Common myeloid progenitor, CD34-positive (primary cell): ENCODE measurements at regions not wholly inside any gene's neighbourhood (a gene's known extent, or its start where the extent isn't known, plus 50 kb on each side); places are given as distances from the start of the nearest gene placed in this dataset.

ENCODE experiments used
- CTCF ChIA-PET: fragments of 350-600 bp; sonication (Branson Sonifier 250); formaldehyde crosslinking; loops from one replicate; lab custom pipeline; 2021; ENCODE audit warnings: antibody characterized with exemption; lab: Charles Lee
- POLR2A ChIA-PET: fragments of 350-600 bp; sonication (Branson Sonifier 250); formaldehyde crosslinking; loops from one replicate; lab custom pipeline; 2021; ENCODE audit warnings: antibody characterized with exemption; lab: Charles Lee
- DNase-seq, 3 donors: peaks; one replicate each; pipeline versions ENCODE4 v3.0.0 to v3.0.0-alpha.2; 2013
- H3K27ac ChIP-seq, 2 experiments: 1 replicate in 1 of 2; 2 replicates in 1 of 2; pipeline ENCODE4 v1.7.0; 2013; ENCODE audit warnings: inconsistent platforms in 2 of 2, low read length in 2 of 2, mild to moderate bottlenecking in 2 of 2, low read depth in 1 of 2, moderate library complexity in 1 of 2; ENCODE audit not compliant: severe bottlenecking in 2 of 2, insufficient read depth in 1 of 2, poor library complexity in 1 of 2
- H3K27me3 ChIP-seq, 5 experiments: replicated peaks in 2 of 5; 1 replicate in 3 of 5; 2 replicates in 2 of 5; pipeline versions ENCODE4 v1.6.1 to v1.7.0; 2013; ENCODE audit warnings: low read length in 4 of 5, mild to moderate bottlenecking in 2 of 5, moderate library complexity in 2 of 5, inconsistent platforms in 1 of 5; ENCODE audit not compliant: insufficient read depth in 5 of 5, control insufficient read depth in 4 of 5
- H3K36me3 ChIP-seq, 4 experiments: 1 replicate in 2 of 4; 2 replicates in 2 of 4; pipeline versions ENCODE4 v1.6.1 to v1.7.0; 2013; ENCODE audit warnings: low read length in 3 of 4, control low read depth in 1 of 4, mild to moderate bottlenecking in 1 of 4; ENCODE audit not compliant: control insufficient read depth in 4 of 4, insufficient read depth in 4 of 4
- H3K4me1 ChIP-seq, 4 experiments: 1 replicate in 3 of 4; 2 replicates in 1 of 4; pipeline versions ENCODE4 v1.6.1 to v1.7.1; 2013; ENCODE audit warnings: low read length in 3 of 4, mild to moderate bottlenecking in 3 of 4, control low read depth in 1 of 4, inconsistent platforms in 1 of 4, moderate library complexity in 1 of 4; ENCODE audit not compliant: control insufficient read depth in 4 of 4, insufficient read depth in 4 of 4; ENCODE audit errors: control extremely low read depth in 1 of 4
- H3K4me3 ChIP-seq, 7 experiments: 1 replicate in 4 of 7; 2 replicates in 3 of 7; pipeline versions ENCODE4 v1.5.1 to v1.7.0; 2013; ENCODE audit warnings: mild to moderate bottlenecking in 7 of 7, low read length in 6 of 7, moderate library complexity in 6 of 7, inconsistent platforms in 2 of 7, low read depth in 2 of 7, control low read depth in 1 of 7; ENCODE audit not compliant: insufficient read depth in 4 of 7, control insufficient read depth in 1 of 7; ENCODE audit errors: extremely low read depth in 1 of 7
- H3K9me3 ChIP-seq, 5 experiments: 1 replicate in 4 of 5; 2 replicates in 1 of 5; pipeline versions ENCODE4 v1.6.1 to v1.7.1; 2013; ENCODE audit warnings: low read length in 4 of 5, mild to moderate bottlenecking in 2 of 5, inconsistent platforms in 1 of 5, low read depth in 1 of 5, moderate library complexity in 1 of 5; ENCODE audit not compliant: control insufficient read depth in 4 of 5, insufficient read depth in 2 of 5; ENCODE audit errors: control extremely low read depth in 1 of 5
- WGBS: methylation state at CpG from one replicate; pipeline ENCODE4 v1.1.5; 2013; ENCODE audit not compliant: insufficient coverage; 5-methylcytosine and 5-hydroxymethylcytosine counted together

DNA sequence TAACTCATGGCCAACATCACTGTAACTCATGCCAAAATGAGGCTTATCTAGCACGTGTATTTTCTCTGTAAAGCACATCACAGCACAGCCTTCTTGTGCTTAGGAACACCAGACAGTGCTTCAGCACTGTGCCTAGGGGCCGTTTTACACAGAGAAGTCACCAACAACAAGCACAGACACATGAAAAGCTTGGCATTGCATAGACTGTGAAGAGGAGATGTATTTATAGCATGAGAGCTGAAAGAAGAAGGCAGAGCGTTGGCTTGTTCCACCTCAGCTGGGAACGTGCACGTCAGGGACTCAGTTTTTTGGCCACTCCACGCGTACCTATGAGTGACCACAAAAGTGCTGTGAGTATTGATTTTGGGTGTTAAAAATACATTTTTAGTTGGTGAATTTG, 116.3 kb upstream of the SFRP2 start:
- ChIA-PET CTCF (no interaction called here), POLR2A (no interaction called here)
- peaks cover 0 to 3% (median 0%) of the 10 kb centered on the region in 5 experiments for H3K27me3 ChIP-seq
- H3K4me3 ChIP-seq = no peak overlapping the region
- no peaks in the 10 kb centered on the region for H3K9me3 ChIP-seq
- no peak for DNase-seq
- H3K27ac ChIP-seq = no peak overlapping the region
- H3K4me1 ChIP-seq = no peaks in the 10 kb centered on the region
- H3K36me3 ChIP-seq = no peaks in the 10 kb centered on the region
- WGBS = 95% methylated on average over 6 of the region's 7 CpGs

DNA sequence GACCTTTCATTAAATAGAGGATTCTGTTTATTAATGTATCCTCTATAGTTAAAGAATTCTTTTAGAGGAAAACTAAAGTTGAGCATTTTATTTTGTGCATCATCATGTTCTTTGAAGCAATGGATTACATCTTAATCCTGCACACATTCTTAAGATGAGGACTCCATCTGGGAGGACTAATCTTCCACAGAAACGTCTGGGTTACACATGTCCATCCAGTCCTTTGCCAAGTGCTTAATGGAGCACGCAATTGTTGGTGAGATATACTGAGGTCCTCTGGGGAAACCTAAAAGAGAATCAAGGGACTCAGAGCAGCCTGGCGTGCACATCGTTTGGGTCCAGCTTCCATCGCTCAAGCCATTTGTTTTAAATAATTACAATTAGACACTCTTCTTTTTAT, 115.1 kb upstream of the SFRP2 start:
- Histone ChIP-seq H3K27me3 (peaks cover 0 to 3% (median 0%) of the 10 kb centered on the region in 5 experiments), H3K9me3 (no peaks in the 10 kb centered on the region), H3K36me3 (no peaks in the 10 kb centered on the region), H3K27ac (no peak overlapping the region), H3K4me3 (no peak overlapping the region), H3K4me1 (no peaks in the 10 kb centered on the region)
- 83% methylated on average over 2 of the region's 5 CpGs for WGBS
- POLR2A ChIA-PET = no interaction called here
- DNase-seq = no peak
- CTCF ChIA-PET = no interaction called here

DNA sequence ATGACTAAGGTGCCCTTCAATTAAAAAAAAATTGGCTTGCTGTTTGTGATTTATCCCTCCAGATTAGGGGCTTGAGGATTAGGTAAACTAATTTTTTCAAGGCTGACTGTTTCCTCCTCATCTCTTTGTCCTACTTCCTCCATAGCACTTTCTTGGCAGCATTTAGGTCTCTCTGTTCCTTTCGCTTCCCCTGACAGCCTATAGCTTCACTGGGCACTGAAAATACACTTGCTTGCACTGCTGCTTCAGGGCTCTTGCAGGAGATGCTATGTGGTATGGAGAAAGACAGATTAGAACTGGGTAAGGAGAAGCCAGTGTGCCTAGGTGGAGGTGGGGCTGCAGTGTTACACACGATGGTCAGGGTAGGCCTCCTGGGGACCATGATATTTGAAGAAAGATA, 112.3 kb upstream of the SFRP2 start:
- H3K4me3 ChIP-seq = no peak overlapping the region
- CTCF ChIA-PET = no interaction called here
- H3K9me3 ChIP-seq = no peaks in the 10 kb centered on the region
- H3K4me1 ChIP-seq = no peaks in the 10 kb centered on the region
- no peak for DNase-seq
- no peak overlapping the region for H3K27ac ChIP-seq
- POLR2A ChIA-PET = no interaction called here
- H3K36me3 ChIP-seq = no peaks in the 10 kb centered on the region
- no CpG with 5 or more reads among the region's 2 CpGs for WGBS
- H3K27me3 ChIP-seq = peaks cover 0 to 3% (median 0%) of the 10 kb centered on the region in 5 experiments

DNA sequence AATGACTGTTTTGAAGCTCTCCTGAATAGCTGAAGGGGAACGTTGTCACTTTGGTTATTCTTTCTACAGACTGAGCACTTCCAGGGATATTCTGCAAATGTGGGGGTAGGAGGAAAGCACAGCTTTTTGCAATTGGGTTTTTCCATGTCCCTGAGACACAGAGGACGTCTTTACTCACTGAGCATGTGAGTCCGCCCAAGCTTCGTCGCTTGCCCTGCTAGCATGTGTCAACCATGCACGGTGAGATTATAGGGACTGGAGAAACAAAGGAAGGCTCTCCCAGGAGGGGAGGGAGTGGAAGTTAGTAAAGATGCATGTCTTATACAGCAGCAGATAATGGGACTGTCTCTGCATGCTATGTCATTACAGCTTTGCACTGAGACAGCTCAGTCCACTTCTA, 111.5 kb upstream of the SFRP2 start:
- DNase-seq = no peak
- CTCF ChIA-PET = no interaction called here
- no peaks in the 10 kb centered on the region for H3K27me3 ChIP-seq
- H3K9me3 ChIP-seq = no peaks in the 10 kb centered on the region
- H3K4me3 ChIP-seq = no peak overlapping the region
- 93% methylated on average over 5 of the region's 6 CpGs for WGBS
- POLR2A ChIA-PET = no interaction called here
- no peaks in the 10 kb centered on the region for H3K36me3 ChIP-seq
- no peak overlapping the region for H3K27ac ChIP-seq
- no peaks in the 10 kb centered on the region for H3K4me1 ChIP-seq

DNA sequence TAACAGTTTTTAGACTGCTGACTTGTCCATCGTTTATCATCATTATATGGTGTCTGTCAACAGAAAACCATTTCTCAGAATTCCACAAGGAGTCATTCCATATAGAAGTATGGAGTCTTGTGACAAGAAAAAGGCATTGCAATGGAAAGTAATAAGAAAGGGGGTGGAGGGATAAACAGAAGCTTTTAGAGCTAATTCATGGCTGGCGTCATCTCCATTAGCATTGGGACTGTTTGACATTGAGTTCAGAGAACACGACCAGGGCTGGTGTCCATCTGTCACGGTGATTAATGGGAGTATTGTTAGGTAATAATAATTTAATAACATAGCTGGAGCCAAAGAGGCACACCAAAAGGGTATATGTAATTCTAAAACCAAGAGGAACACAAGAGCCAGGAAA, 101.9 kb upstream of the SFRP2 start:
- Histone ChIP-seq H3K36me3 (no peaks in the 10 kb centered on the region), H3K4me3 (no peak overlapping the region), H3K27ac (no peak overlapping the region), H3K9me3 (no peaks in the 10 kb centered on the region), H3K27me3 (no peaks in the 10 kb centered on the region), H3K4me1 (no peaks in the 10 kb centered on the region)
- 96% methylated on average over 3 of the region's 4 CpGs for WGBS
- ChIA-PET POLR2A (no interaction called here), CTCF (no interaction called here)
- no peak for DNase-seq

DNA sequence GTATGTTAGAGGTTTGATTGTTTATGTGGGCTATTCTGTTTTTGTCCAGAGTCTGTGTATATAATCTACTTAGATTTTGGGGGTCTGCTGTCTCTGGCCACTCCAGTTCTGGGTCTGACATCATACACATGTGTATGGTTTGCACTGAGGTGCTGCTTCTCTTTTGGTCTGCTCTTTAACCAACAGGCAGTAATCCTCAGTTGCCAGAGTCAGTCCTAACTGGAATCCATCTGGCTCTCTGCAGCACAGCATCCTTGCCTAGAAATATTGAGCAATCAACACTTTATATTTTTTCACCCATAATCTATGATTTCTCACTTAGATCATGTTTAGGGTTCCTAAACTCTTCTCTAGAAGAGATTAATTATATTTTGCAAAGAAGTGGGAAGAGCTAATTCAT, 98.3 kb upstream of the SFRP2 start:
- Histone ChIP-seq H3K9me3 (no peaks in the 10 kb centered on the region), H3K4me3 (no peak overlapping the region), H3K27me3 (no peaks in the 10 kb centered on the region), H3K27ac (no peak overlapping the region), H3K4me1 (no peaks in the 10 kb centered on the region), H3K36me3 (no peaks in the 10 kb centered on the region)
- DNase-seq = no peak
- CTCF ChIA-PET = no interaction called here
- POLR2A ChIA-PET = no interaction called here

DNA sequence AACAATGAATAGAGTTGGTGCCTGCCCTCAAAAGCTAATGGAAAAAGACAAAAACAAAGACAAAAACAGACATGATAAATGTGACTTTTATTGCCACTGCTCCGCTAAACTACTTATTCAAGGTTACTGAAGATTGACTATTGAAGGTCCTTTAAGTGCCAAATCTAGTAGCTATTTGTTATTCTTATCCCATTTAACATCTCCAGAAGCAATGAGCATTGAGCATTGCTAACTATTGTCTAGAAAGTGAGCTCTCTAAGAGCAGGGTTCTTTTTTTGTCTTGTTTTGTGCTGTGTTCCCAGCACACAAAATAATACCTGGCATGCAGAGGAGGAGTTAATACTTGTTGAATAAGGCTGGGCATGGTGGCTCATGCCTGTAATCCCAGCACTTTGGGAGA, 95.4 kb upstream of the SFRP2 start:
- ChIA-PET CTCF (no interaction called here), POLR2A (interaction anchor here (0.6 kb wide), 1 partner anchor 15 kb away, joined by 5 read pairs; no protein-coding TSS in a partner anchor)
- H3K4me1 ChIP-seq = no peaks in the 10 kb centered on the region
- no peaks in the 10 kb centered on the region for H3K36me3 ChIP-seq
- H3K27me3 ChIP-seq = no peaks in the 10 kb centered on the region
- 86% methylated on average over 1 of the region's 1 CpG for WGBS
- no peak for DNase-seq
- H3K27ac ChIP-seq = no peak overlapping the region
- H3K9me3 ChIP-seq = peaks cover 0 to 10% (median 6%) of the 10 kb centered on the region in 5 experiments
- H3K4me3 ChIP-seq = no peak overlapping the region
